NCI-H748 (cell line): ENCODE measurements at regions not wholly inside any gene's neighbourhood (a gene's known extent, or its start where the extent isn't known, plus 50 kb on each side); places are given as distances from the start of the nearest gene placed in this dataset.
"Not testable (repeated sequence)": the region's sequence is repeated elsewhere in the genome, so short reads cannot be mapped to it uniquely, and the experiment has no call there.

ENCODE experiments used
- DNase-seq: peaks from one replicate; lab custom pipeline; 2025; ENCODE audit not compliant: unreplicated experiment; lab: John Stamatoyannopoulos, UW

- no peak for DNase-seq
These were observed 66.4 kb upstream of the ADGRA1 start for GRCh38 chr10:133021116-133021962.

GRCh38 chr10:133020193-133020817 is 67.4 kb upstream of the ADGRA1 start:
- no peak for DNase-seq

- DNase-seq: no peak
These were observed 68.1 kb upstream of the ADGRA1 start for GRCh38 chr10:133019651-133020050.

GRCh38 chr10:133019191-133019590 is 68.5 kb upstream of the ADGRA1 start:
- no peak for DNase-seq

GRCh38 chr10:133018491-133018890 is 69.2 kb upstream of the ADGRA1 start:
- DNase-seq: no peak

- DNase-seq: no peak
These were observed 70.5 kb upstream of the ADGRA1 start for GRCh38 chr10:133017203-133017601.

- DNase-seq: no peak
These were observed 71.1 kb upstream of the ADGRA1 start for GRCh38 chr10:133016493-133017202.

- DNase-seq: no peak
These were observed 71.8 kb upstream of the ADGRA1 start for GRCh38 chr10:133015816-133016462.

GRCh38 chr10:133015321-133015720 is 72.4 kb upstream of the ADGRA1 start:
- DNase-seq: no peak

- DNase-seq: no peak
These were observed 72.2 kb upstream of the CFAP46 start for GRCh38 chr10:133014416-133015210.

- no peak for DNase-seq
These were observed 71.1 kb upstream of the CFAP46 start for GRCh38 chr10:133013463-133013862.

GRCh38 chr10:133012573-133013359 is 70.4 kb upstream of the CFAP46 start:
- no peak for DNase-seq

- no peak for DNase-seq
These were observed 69.5 kb upstream of the CFAP46 start for GRCh38 chr10:133011882-133012281.

GRCh38 chr10:133011393-133011792 is 69.0 kb upstream of the CFAP46 start:
- not testable (repeated sequence) for DNase-seq

GRCh38 chr10:133010843-133011179 is 68.4 kb upstream of the CFAP46 start:
- DNase-seq: not testable (repeated sequence)

GRCh38 chr10:133010095-133010842 is 67.9 kb upstream of the CFAP46 start:
- DNase-seq: no peak

- DNase-seq: no peak
These were observed 67.0 kb upstream of the CFAP46 start for GRCh38 chr10:133009218-133009950.

- DNase-seq: no peak
These were observed 66.4 kb upstream of the CFAP46 start for GRCh38 chr10:133008736-133009135.

- no peak for DNase-seq
These were observed 65.8 kb upstream of the CFAP46 start for GRCh38 chr10:133008196-133008595.
